ENCODE measurements at regions not wholly inside any gene's neighbourhood (a gene's known extent, or its start where the extent isn't known, plus 50 kb on each side); places are given as distances from the start of the nearest gene placed in this dataset.

DNA sequence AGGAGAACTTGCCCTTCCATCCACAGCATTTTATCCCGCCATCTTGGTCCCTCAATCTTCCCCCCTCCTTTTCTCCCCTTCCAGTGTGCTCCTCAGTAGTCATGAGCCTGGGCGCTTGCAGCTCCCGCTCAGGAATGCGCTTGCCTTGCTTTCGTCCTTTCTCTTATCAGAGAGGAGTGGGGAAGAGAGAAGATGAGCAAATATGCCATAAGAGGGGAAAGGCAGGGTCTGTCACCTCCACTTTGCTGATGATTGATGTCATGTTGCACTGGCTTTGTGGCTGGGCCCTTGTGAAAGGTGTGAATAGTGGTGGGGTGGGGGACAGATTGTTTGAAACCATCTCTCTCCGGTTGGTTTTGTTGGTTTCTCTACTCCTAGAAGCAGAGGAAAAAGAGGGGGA lies 569.3 kb downstream of the TNS1 start:
- Histone ChIP-seq H3K27ac (no peak overlapping the region), H3K9me3 (ENCODE audit: insufficient read depth, low read depth) (no peaks in the 10 kb centered on the region), H3K4me3 (no peak overlapping the region), H2AFZ (no peak overlapping the region), H3K4me2 (no peak overlapping the region), H3K79me2 (ENCODE audit: low read depth) (no peaks in the 10 kb centered on the region), H4K20me1 (ENCODE audit: insufficient read depth) (no peaks in the 10 kb centered on the region), H3F3A (ENCODE audit: insufficient read depth, low read depth) (no peaks in the 10 kb centered on the region; the same call in 1 of the 2 replicates), H3K4me1 (replicated peaks; ENCODE audit: insufficient read depth) (no peaks in the 10 kb centered on the region), H3K9me2 (ENCODE audit: insufficient read depth) (no peaks in the 10 kb centered on the region), H3K27me3 (ENCODE audit: insufficient read depth, low read depth) (no peaks in the 10 kb centered on the region), H3K36me3 (ENCODE audit: low read depth) (no peaks in the 10 kb centered on the region)
- ChIA-PET CTCF (no interaction called here), POLR2A (ENCODE audit: unreplicated experiment) (interaction anchor here (0.6 to 0.7 kb wide), 2 partner anchors 8 to 72 kb away, joined by 4 to 18 read pairs; no protein-coding TSS in a partner anchor)
- TF ChIP-seq EZH2 (IDR thresholded peaks at IDR 0.05; ENCODE audit: low read depth): no peak
- TF ChIP-seq, protein P1, sequence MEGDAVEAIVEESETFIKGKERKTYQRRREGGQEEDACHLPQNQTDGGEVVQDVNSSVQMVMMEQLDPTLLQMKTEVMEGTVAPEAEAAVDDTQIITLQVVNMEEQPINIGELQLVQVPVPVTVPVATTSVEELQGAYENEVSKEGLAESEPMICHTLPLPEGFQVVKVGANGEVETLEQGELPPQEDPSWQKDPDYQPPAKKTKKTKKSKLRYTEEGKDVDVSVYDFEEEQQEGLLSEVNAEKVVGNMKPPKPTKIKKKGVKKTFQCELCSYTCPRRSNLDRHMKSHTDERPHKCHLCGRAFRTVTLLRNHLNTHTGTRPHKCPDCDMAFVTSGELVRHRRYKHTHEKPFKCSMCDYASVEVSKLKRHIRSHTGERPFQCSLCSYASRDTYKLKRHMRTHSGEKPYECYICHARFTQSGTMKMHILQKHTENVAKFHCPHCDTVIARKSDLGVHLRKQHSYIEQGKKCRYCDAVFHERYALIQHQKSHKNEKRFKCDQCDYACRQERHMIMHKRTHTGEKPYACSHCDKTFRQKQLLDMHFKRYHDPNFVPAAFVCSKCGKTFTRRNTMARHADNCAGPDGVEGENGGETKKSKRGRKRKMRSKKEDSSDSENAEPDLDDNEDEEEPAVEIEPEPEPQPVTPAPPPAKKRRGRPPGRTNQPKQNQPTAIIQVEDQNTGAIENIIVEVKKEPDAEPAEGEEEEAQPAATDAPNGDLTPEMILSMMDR (conservative IDR thresholded peaks at IDR 0.05): no peak
- DNase-seq: no peak
- intact Hi-C loops (cut with micrococcal nuclease; ENCODE audit: unreplicated experiment): no loop called here
- BruUV-seq (replicated peaks): no TSS peak

DNA sequence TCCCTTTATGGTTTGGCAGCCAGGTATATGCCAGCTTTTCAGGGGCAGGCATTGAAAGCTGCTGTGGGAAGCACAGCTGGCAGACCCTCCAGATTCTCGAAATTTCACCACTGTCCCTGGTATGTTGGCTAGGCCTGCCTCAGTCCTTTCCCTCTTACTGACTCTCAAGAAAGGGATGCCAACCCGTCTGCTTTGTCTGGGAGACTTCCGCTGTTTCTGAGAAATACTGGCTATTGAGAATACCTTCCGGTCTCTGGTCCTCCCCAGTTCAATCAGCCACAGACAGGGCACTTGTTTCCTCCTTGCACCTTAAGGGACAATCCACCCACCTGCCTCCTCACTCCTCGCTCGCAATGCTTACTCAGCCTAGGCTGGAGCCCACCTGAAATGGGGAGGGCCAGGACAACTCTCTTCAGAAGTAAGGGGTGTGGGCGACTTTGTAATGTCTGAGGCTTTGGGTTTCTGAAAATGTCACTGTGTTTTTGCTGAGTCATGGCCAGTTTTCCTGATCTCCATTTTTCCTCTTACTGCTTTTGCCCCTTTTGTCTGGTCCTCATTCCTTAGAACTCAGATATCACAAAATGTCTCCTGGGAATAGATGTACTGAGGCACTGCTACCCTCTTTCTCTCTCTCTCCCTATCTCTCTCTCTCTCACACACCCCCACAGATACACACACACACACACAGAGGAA lies 571.1 kb downstream of the TNS1 start:
- TF ChIP-seq, protein P1 (conservative IDR thresholded peaks at IDR 0.05): no peak
- TF ChIP-seq EZH2 (IDR thresholded peaks at IDR 0.05; ENCODE audit: low read depth): no peak
- no peak overlapping the region; the same call in 1 of the 2 replicates for H2AFZ ChIP-seq
- no peaks in the 10 kb centered on the region for H3K79me2 ChIP-seq (ENCODE audit: low read depth)
- H3K27ac ChIP-seq: no peak overlapping the region
- no peaks in the 10 kb centered on the region for H3K27me3 ChIP-seq (ENCODE audit: insufficient read depth, low read depth)
- POLR2A ChIA-PET (ENCODE audit: unreplicated experiment): no interaction called here
- H3K4me2 ChIP-seq: no peak overlapping the region
- no peaks in the 10 kb centered on the region for H4K20me1 ChIP-seq (ENCODE audit: insufficient read depth)
- CTCF ChIA-PET: no interaction called here
- no peaks in the 10 kb centered on the region for H3K36me3 ChIP-seq (ENCODE audit: low read depth)
- H3K9me3 ChIP-seq (ENCODE audit: insufficient read depth, low read depth): no peaks in the 10 kb centered on the region
- H3K4me1 ChIP-seq (replicated peaks; ENCODE audit: insufficient read depth): no peaks in the 10 kb centered on the region
- no peak for DNase-seq
- no TSS peak for BruUV-seq (replicated peaks)
- H3K4me3 ChIP-seq: no peak overlapping the region
- intact Hi-C loops (cut with micrococcal nuclease; ENCODE audit: unreplicated experiment): no loop called here
- no peaks in the 10 kb centered on the region for H3K9me2 ChIP-seq (ENCODE audit: insufficient read depth)
- no peaks in the 10 kb centered on the region for H3F3A ChIP-seq (ENCODE audit: insufficient read depth, low read depth)

DNA sequence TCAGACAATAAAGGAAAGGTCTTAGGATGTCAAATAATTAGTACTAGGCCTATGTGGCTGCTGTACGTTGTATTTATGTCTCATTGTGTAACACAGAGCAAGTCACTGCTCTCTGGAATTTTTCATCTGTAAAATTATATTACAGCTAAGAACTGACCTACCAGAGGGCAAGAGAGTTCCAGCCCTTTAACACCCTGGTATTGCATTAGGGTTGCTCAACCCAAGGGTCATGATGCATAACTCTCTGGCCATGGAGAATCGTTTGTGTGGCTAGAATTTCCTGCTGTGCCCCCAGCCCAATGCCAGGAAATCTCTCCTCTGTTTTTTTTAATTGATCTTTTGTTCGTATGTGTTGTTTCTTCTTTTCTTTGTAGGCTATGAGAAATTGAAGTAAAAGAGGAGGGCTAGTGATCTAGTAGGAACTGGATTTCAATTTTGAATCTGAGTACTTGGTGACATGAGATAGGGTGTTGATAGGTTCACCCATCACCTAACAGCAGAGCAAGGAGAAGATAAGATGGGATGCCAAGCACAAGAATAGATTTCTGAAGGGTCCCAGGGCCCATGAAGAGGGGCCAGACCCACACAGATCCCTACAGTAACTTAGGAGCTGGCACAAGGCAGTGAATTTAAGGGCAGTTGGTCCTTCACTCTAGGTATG lies 571.2 kb upstream of the TNP1 start:
- Histone ChIP-seq H3K27ac (no peak overlapping the region), H2AFZ (no peak overlapping the region; the same call in 1 of the 2 replicates), H3K79me2 (ENCODE audit: low read depth) (no peaks in the 10 kb centered on the region), H4K20me1 (ENCODE audit: insufficient read depth) (no peaks in the 10 kb centered on the region), H3K36me3 (ENCODE audit: low read depth) (no peaks in the 10 kb centered on the region), H3K9me2 (ENCODE audit: insufficient read depth) (no peaks in the 10 kb centered on the region), H3K4me3 (no peak overlapping the region), H3K4me1 (replicated peaks; ENCODE audit: insufficient read depth) (no peaks in the 10 kb centered on the region), H3K9me3 (ENCODE audit: insufficient read depth, low read depth) (no peaks in the 10 kb centered on the region), H3K27me3 (ENCODE audit: insufficient read depth, low read depth) (no peaks in the 10 kb centered on the region), H3F3A (ENCODE audit: insufficient read depth, low read depth) (no peaks in the 10 kb centered on the region), H3K4me2 (no peak overlapping the region)
- intact Hi-C loops (cut with micrococcal nuclease; ENCODE audit: unreplicated experiment): no loop called here
- no peak for DNase-seq
- BruUV-seq (replicated peaks): no TSS peak
- ChIA-PET POLR2A (ENCODE audit: unreplicated experiment) (no interaction called here), CTCF (no interaction called here)
- TF ChIP-seq, protein P1 (conservative IDR thresholded peaks at IDR 0.05): no peak
- no peak for TF ChIP-seq EZH2 (IDR thresholded peaks at IDR 0.05; ENCODE audit: low read depth)

Data from PC-9 (cell line).